HepG2 (cell line): ENCODE measurements at regions not wholly inside any gene's neighbourhood (a gene's known extent, or its start where the extent isn't known, plus 50 kb on each side); places are given as distances from the start of the nearest gene placed in this dataset.

Experiments
- ATAC-seq: fragments of 200-7000 bp; cut with Tn5 transposase; 3 replicates; pipeline ENCODE4 v1.9.1; 2020; ENCODE audit warnings: mild to moderate bottlenecking, moderate library complexity
- BruUV-seq: library from RNA; stranded (reverse); fragments of 400-500 nt; replicated peaks from 2 replicates; lab custom pipeline; 2021; lab: Mats Ljungman, UMichigan
- CTCF ChIA-PET: fragments of 300-600 bp; formaldehyde crosslinking; extraction: SDS; loops from one replicate; lab custom pipeline; 2021; ENCODE audit warnings: low total read pairs, inconsistent platforms, low intra/inter-chr PET ratio; lab: Yijun Ruan, JAX
- POLR2A ChIA-PET: fragments of 350-600 bp; sonication (Branson Sonifier 250); formaldehyde crosslinking; loops from one replicate; lab custom pipeline; 2020; ENCODE audit warnings: antibody characterized with exemption, inconsistent platforms; lab: Yijun Ruan, JAX
- DNase-seq: peaks from one replicate; pipeline ENCODE4 v3.0.0-alpha.2; 2015; ENCODE audit warnings: low spot score
- FAIRE-seq: peaks from 3 replicates; lab custom pipeline; 2011; peaks lifted over from hg19 to GRCh38; lab: Jason Lieb, UNC
- H2AFZ ChIP-seq: one replicate; pipeline ENCODE4 v1.6.1; 2011; ENCODE audit warnings: low read length, inconsistent platforms
- H3K27ac ChIP-seq: fragments of 300-600 bp; 3 replicates; pipeline ENCODE4 v1.8.0; 2011; ENCODE audit warnings: mixed run types, mild to moderate bottlenecking, mixed read lengths, low read length, inconsistent platforms; ENCODE audit not compliant: insufficient read depth; ENCODE audit errors: extremely low read length
- H3K27me3 ChIP-seq, 2 experiments: fragments of 200-600 bp in 1 of 2; 2 replicates in 1 of 2; 3 replicates in 1 of 2; pipeline versions ENCODE4 v1.6.0 to v1.8.0; 2011; ENCODE audit warnings: low read length in 2 of 2, mild to moderate bottlenecking in 2 of 2, moderate library complexity in 2 of 2, inconsistent platforms in 1 of 2; ENCODE audit not compliant: insufficient read depth in 2 of 2, control insufficient read depth in 1 of 2
- H3K36me3 ChIP-seq, 2 experiments: fragments of 200-600 bp in 1 of 2; replicated peaks in 1 of 2; 2 replicates in 1 of 2; 3 replicates in 1 of 2; pipeline versions ENCODE4 v1.5.1 to v1.8.0; 2011; ENCODE audit warnings: low read length in 2 of 2, inconsistent platforms in 1 of 2; ENCODE audit not compliant: insufficient read depth in 2 of 2, control insufficient read depth in 1 of 2
- H3K4me1 ChIP-seq: 2 replicates; pipeline ENCODE4 v1.5.1; 2012; ENCODE audit warnings: low read length, inconsistent platforms; ENCODE audit not compliant: insufficient read depth
- H3K4me2 ChIP-seq: 2 replicates; pipeline ENCODE4 v1.6.0; 2011; ENCODE audit warnings: low read depth, low read length, inconsistent platforms
- H3K4me3 ChIP-seq, 3 experiments: fragments of 200-600 bp in 1 of 3; sonication (generic), shearing (Covaris generic) in 1 of 3; replicated peaks in 1 of 3; 2 replicates each; pipeline ENCODE4 v1.5.1; 2011 to 2016; ENCODE audit warnings: low read length in 3 of 3, inconsistent platforms in 2 of 3, low read depth in 2 of 3, mild to moderate bottlenecking in 2 of 3, control low read depth in 1 of 3, mixed read lengths in 1 of 3; ENCODE audit not compliant: insufficient read depth in 1 of 3
- H3K79me2 ChIP-seq: one replicate; pipeline ENCODE4 v1.6.1; 2011; ENCODE audit warnings: low read length, inconsistent platforms; ENCODE audit not compliant: insufficient read depth
- H3K9ac ChIP-seq: 2 replicates; pipeline ENCODE4 v1.6.0; 2011; ENCODE audit warnings: mild to moderate bottlenecking, low read depth, low read length, inconsistent platforms; ENCODE audit not compliant: insufficient read depth
- H3K9me3 ChIP-seq: 2 replicates; pipeline ENCODE4 v1.5.1; 2012; ENCODE audit warnings: mild to moderate bottlenecking, low read length
- H4K20me1 ChIP-seq: 2 replicates; pipeline ENCODE4 v1.6.0; 2011; ENCODE audit warnings: inconsistent platforms, mild to moderate bottlenecking, low read length, moderate library complexity; ENCODE audit not compliant: insufficient read depth
- CREM ChIP-seq, 2 experiments: sonication (generic) in 1 of 2; formaldehyde crosslinking in 1 of 2; IDR thresholded peaks; 2 replicates each; pipeline versions ENCODE4 v1.4.0 to v1.6.1; 2016 to 2020; ENCODE audit warnings: antibody characterized with exemption in 1 of 2, mild to moderate bottlenecking in 1 of 2, missing genetic modification reagents in 1 of 2
- FOXA1 ChIP-seq, 2 experiments: fragments of 450-650 bp in 1 of 2; sonication (generic) in 1 of 2; formaldehyde crosslinking in 1 of 2; IDR thresholded peaks; 2 replicates each; pipeline versions ENCODE4 v1.4.0 to v1.6.1; 2016 to 2020; ENCODE audit warnings: missing genetic modification reagents in 1 of 2
- KLF11 ChIP-seq: IDR thresholded peaks from 2 replicates; pipeline ENCODE4 v1.6.1; 2016; ENCODE audit warnings: missing compliant biosample characterization
- KLF16 ChIP-seq, 2 experiments: sonication (generic) in 1 of 2; formaldehyde crosslinking in 1 of 2; IDR thresholded peaks; 2 replicates each; pipeline versions ENCODE4 v1.6.1 to v1.8.0; 2016 to 2023; ENCODE audit warnings: missing genetic modification reagents in 2 of 2, missing compliant biosample characterization in 1 of 2
- PHF21A ChIP-seq: sonication (generic); formaldehyde crosslinking; IDR thresholded peaks from 2 replicates; pipeline ENCODE4 v1.5.0; 2020; ENCODE audit warnings: mild to moderate bottlenecking, missing genetic modification reagents
- SPEN ChIP-seq: sonication (generic); formaldehyde crosslinking; IDR thresholded peaks from 2 replicates; pipeline ENCODE4 v1.5.1; 2020; ENCODE audit warnings: low read depth, mild to moderate bottlenecking, missing genetic modification reagents
- SSRP1 ChIP-seq: IDR thresholded peaks from 2 replicates; pipeline ENCODE4 v1.6.1; 2016; ENCODE audit warnings: control low read depth
- TBX3 ChIP-seq: fragments of 450-650 bp; IDR thresholded peaks from 2 replicates; pipeline ENCODE4 v1.6.1; 2017; ENCODE audit warnings: antibody characterized with exemption, mild to moderate bottlenecking, inconsistent platforms, borderline replicate concordance
- TCF7L2 ChIP-seq: IDR thresholded peaks from 2 replicates; pipeline ENCODE4 v1.6.1; 2011; ENCODE audit warnings: mild to moderate bottlenecking, low read depth, low read length, moderate library complexity
- ZNF296 ChIP-seq: sonication (generic); formaldehyde crosslinking; conservative IDR thresholded peaks from 2 replicates; pipeline ENCODE4 v1.5.0; 2020; ENCODE audit warnings: mild to moderate bottlenecking, missing genetic modification reagents
- ZNF749 ChIP-seq: sonication (generic); formaldehyde crosslinking; IDR thresholded peaks from 2 replicates; pipeline ENCODE4 v1.8.0; 2022; ENCODE audit warnings: mild to moderate bottlenecking, missing genetic modification reagents, moderate library complexity, borderline replicate concordance
- WGBS: methylation state at CpG from one replicate; pipeline ENCODE4 v1.1.6; 2017; ENCODE audit warnings: low lambda C conversion rate; 5-methylcytosine and 5-hydroxymethylcytosine counted together
- in situ Hi-C: cut with HindIII; loops from 2 replicates; pipeline ENCODE4 v1.10.0; 2017; ENCODE audit warnings: low pct_unique_long_range_greater_than_20kb; ENCODE audit not compliant: extremely low pct_ligation_motif_present
- intact Hi-C: fragments of 100-400 bp; cut with micrococcal nuclease; formaldehyde crosslinking; loops from one replicate; pipeline ENCODE4 v1.10.0; 2022; ENCODE audit not compliant: unreplicated experiment
- TF ChIP-seq, protein P1 (sequence below): sonication (generic); formaldehyde crosslinking; IDR thresholded peaks from 2 replicates; pipeline ENCODE4 v1.4.0; 2020; ENCODE audit warnings: low read depth, mild to moderate bottlenecking, missing genetic modification reagents
- TF ChIP-seq, protein P2 (sequence below): sonication (generic); formaldehyde crosslinking; IDR thresholded peaks from 2 replicates; pipeline ENCODE4; 2020; ENCODE audit warnings: missing genetic modification reagents, mild to moderate bottlenecking, borderline replicate concordance
- TF ChIP-seq, protein P3 (sequence below): sonication (generic); formaldehyde crosslinking; IDR thresholded peaks from 2 replicates; pipeline ENCODE4 v1.5.0; 2020; ENCODE audit warnings: missing genetic modification reagents, mild to moderate bottlenecking, borderline replicate concordance
- TF ChIP-seq, protein P4 (sequence below): IDR thresholded peaks from 2 replicates; pipeline ENCODE4 v1.6.1; 2018; ENCODE audit warnings: missing genetic modification reagents

DNA sequence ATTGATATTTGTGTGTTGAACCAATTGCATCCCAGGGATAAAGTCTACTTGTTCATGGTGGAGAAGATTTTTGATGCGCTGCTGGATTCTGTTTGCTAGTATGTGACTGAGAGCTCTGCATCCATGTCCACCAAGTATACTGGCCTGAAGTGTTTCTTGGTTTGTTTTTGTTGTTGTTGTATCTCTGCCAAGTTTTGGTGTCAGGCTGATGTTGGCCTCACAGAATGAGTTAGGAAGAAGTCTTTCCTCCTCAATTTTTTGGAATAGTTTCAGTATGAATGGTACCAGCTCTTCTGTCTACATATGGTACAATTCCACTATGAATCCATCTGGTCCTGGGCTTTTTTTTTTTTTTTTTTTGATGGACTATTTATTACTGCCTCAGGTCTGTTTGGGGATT, 50.9 kb upstream of the OSTN start:
- in situ Hi-C loops (no loop called here), intact Hi-C loops (no loop called here)
- FAIRE-seq (no peak), DNase-seq (no peak), ATAC-seq (no peak)
- H3K9me3 ChIP-seq = no peaks in the 10 kb centered on the region; the same call in 1 of the 2 replicates
- no peaks in the 10 kb centered on the region; a peak in 1 of 5 replicates for H3K27me3 ChIP-seq
- no peaks in the 10 kb centered on the region for H3K36me3 ChIP-seq
- no peak overlapping the region for H3K27ac ChIP-seq
- TF ChIP-seq KLF16 (CRISPR knock-in tag; IDR thresholded peaks at IDR 0.05) = no peak
- TF ChIP-seq, protein P1, sequence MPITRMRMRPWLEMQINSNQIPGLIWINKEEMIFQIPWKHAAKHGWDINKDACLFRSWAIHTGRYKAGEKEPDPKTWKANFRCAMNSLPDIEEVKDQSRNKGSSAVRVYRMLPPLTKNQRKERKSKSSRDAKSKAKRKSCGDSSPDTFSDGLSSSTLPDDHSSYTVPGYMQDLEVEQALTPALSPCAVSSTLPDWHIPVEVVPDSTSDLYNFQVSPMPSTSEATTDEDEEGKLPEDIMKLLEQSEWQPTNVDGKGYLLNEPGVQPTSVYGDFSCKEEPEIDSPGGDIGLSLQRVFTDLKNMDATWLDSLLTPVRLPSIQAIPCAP (CRISPR knock-in tag) = no peak
- TF ChIP-seq TCF7L2 = no peak
- no peak for TF ChIP-seq PHF21A (CRISPR knock-in tag)
- TF ChIP-seq, protein P2, sequence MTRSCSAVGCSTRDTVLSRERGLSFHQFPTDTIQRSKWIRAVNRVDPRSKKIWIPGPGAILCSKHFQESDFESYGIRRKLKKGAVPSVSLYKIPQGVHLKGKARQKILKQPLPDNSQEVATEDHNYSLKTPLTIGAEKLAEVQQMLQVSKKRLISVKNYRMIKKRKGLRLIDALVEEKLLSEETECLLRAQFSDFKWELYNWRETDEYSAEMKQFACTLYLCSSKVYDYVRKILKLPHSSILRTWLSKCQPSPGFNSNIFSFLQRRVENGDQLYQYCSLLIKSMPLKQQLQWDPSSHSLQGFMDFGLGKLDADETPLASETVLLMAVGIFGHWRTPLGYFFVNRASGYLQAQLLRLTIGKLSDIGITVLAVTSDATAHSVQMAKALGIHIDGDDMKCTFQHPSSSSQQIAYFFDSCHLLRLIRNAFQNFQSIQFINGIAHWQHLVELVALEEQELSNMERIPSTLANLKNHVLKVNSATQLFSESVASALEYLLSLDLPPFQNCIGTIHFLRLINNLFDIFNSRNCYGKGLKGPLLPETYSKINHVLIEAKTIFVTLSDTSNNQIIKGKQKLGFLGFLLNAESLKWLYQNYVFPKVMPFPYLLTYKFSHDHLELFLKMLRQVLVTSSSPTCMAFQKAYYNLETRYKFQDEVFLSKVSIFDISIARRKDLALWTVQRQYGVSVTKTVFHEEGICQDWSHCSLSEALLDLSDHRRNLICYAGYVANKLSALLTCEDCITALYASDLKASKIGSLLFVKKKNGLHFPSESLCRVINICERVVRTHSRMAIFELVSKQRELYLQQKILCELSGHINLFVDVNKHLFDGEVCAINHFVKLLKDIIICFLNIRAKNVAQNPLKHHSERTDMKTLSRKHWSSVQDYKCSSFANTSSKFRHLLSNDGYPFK = no peak
- no peak for TF ChIP-seq SPEN (CRISPR knock-in tag)
- TF ChIP-seq, protein P3, sequence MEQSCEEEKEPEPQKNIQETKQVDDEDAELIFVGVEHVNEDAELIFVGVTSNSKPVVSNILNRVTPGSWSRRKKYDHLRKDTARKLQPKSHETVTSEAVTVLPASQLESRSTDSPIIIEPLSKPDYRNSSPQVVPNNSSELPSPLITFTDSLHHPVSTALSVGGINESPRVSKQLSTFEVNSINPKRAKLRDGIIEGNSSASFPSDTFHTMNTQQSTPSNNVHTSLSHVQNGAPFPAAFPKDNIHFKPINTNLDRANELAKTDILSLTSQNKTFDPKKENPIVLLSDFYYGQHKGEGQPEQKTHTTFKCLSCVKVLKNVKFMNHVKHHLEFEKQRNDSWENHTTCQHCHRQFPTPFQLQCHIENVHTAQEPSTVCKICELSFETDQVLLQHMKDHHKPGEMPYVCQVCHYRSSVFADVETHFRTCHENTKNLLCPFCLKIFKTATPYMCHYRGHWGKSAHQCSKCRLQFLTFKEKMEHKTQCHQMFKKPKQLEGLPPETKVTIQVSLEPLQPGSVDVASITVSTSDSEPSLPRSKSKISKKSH (CRISPR knock-in tag) = no peak
- no peak for TF ChIP-seq CREM (IDR thresholded peaks at IDR 0.05)
- no peak for TF ChIP-seq CREM (CRISPR knock-in tag; IDR thresholded peaks at IDR 0.05)
- no peak for TF ChIP-seq ZNF296 (CRISPR knock-in tag)
- TF ChIP-seq ZNF749 (CRISPR knock-in tag) = no peak
- no peak for TF ChIP-seq SSRP1 (CRISPR knock-in tag)
- TF ChIP-seq FOXA1 (IDR thresholded peaks at IDR 0.05) = no peak
- no peak for TF ChIP-seq FOXA1 (CRISPR knock-in tag; IDR thresholded peaks at IDR 0.05)
- TF ChIP-seq, protein P4, sequence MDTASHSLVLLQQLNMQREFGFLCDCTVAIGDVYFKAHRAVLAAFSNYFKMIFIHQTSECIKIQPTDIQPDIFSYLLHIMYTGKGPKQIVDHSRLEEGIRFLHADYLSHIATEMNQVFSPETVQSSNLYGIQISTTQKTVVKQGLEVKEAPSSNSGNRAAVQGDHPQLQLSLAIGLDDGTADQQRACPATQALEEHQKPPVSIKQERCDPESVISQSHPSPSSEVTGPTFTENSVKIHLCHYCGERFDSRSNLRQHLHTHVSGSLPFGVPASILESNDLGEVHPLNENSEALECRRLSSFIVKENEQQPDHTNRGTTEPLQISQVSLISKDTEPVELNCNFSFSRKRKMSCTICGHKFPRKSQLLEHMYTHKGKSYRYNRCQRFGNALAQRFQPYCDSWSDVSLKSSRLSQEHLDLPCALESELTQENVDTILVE (CRISPR knock-in tag) = no peak
- no peak for TF ChIP-seq TBX3
- TF ChIP-seq KLF11 = no peak
- H3K4me1 ChIP-seq = no peaks in the 10 kb centered on the region
- ChIA-PET POLR2A (no interaction called here), CTCF (no interaction called here)
- H3K9ac ChIP-seq = no peak overlapping the region
- no peaks in the 10 kb centered on the region for H3K79me2 ChIP-seq
- 38% methylated on average over 1 of the region's 1 CpG for WGBS
- no peak overlapping the region for H3K4me3 ChIP-seq
- H3K4me2 ChIP-seq = no peak overlapping the region
- H4K20me1 ChIP-seq = no peaks in the 10 kb centered on the region
- H2AFZ ChIP-seq = no peak overlapping the region
- BruUV-seq = no TSS peak
